Stimulated activated CD4-positive, alpha-beta T cell treated with anti-CD3 and anti-CD28 coated beads, Interleukin-2, amount 100 ng/mL, for 24 hours (primary cell): ENCODE measurements at regions not wholly inside any gene's neighbourhood (a gene's known extent, or its start where the extent isn't known, plus 50 kb on each side); places are given as distances from the start of the nearest gene placed in this dataset.

Experiments used
- DNase-seq, 2 donors: peaks; one replicate each; pipeline ENCODE4 v3.0.0-alpha.2; 2020

GRCh38 chr13:58843071-58843470 lies 1211.5 kb downstream of the PCDH17 start:
- DNase-seq = no peak

DNA sequence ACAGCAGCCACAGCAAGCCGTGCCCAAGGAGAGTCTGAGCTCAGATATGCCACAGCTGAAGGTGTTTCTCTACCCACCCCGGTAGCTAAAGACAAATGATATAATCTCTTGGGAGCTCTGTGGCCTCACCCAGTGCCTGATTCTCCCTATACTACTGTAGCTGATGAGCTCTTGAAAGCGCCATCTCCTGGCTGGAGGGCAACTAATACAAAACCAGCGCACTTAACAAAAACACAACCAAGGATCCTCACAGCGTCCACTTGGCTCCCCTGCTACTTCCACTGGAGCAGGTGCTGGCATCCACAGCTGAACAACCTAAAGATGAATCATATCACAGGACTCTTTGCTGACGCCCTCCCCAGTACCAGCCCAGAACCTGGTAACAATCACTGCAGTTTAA lies 1212.0 kb downstream of the PCDH17 start:
- DNase-seq = no peak

DNA sequence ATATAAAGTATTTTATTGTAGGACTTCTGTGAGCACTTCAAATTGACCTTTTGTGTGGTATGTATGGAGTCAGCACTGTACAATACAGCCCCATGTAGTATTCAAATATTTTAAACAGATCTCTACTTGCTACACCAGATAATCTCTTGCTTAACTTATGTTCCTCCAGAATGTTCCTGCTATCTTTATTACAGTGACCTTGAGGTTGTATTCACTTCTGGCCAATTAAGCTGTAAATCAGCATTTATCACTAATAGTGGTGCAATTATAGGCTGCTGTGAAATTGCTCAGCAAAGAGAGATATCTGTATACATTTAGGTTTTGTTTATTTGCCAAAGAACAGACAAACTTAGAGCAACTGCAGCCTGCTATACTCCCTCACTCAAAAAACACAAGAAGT lies 1218.6 kb downstream of the PCDH17 start:
- DNase-seq = no peak

GRCh38 chr13:58852076-58852475 lies 1220.5 kb downstream of the PCDH17 start:
- DNase-seq = no peak

DNA sequence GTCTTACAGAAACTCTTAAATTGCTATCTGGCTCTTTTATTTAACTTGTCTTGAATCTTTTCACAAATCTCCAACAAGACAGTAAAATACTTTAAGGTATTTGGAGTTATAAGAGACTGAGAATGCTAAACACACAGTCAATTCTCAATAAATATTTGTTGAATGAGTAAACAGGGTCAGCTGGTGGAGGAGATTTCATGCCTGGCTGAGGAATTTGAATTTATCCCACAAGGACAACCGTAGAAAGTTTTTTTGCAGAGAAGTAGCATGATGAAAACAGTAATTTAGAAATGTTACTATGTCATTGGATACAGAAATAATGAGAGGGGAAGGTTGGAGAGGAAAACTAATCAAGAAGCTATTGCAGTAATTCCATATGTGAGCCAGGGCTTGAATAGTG lies 1223.7 kb downstream of the PCDH17 start:
- DNase-seq = no peak

GRCh38 chr13:58858870-58859371 lies 1227.4 kb downstream of the PCDH17 start:
- DNase-seq = no peak

- no peak for DNase-seq
Observed at GRCh38 chr13:58865286-58865685, 1233.7 kb downstream of the PCDH17 start.

- DNase-seq = no peak
Observed at GRCh38 chr13:58869566-58869965, 1238.0 kb downstream of the PCDH17 start.

GRCh38 chr13:58876473-58876872 lies 1244.9 kb downstream of the PCDH17 start:
- DNase-seq = no peak

- DNase-seq = no peak
Observed at GRCh38 chr13:58879114-58879513, 1247.6 kb downstream of the PCDH17 start.

GRCh38 chr13:58882516-58882915 lies 1251.0 kb downstream of the PCDH17 start:
- DNase-seq = no peak

- no peak for DNase-seq
Observed at GRCh38 chr13:58883405-58883804, 1251.9 kb downstream of the PCDH17 start.

GRCh38 chr13:58884353-58885209 lies 1253.0 kb downstream of the PCDH17 start:
- DNase-seq = no peak

- DNase-seq = no peak
Observed at GRCh38 chr13:58889474-58889873, 1257.9 kb downstream of the PCDH17 start.

DNA sequence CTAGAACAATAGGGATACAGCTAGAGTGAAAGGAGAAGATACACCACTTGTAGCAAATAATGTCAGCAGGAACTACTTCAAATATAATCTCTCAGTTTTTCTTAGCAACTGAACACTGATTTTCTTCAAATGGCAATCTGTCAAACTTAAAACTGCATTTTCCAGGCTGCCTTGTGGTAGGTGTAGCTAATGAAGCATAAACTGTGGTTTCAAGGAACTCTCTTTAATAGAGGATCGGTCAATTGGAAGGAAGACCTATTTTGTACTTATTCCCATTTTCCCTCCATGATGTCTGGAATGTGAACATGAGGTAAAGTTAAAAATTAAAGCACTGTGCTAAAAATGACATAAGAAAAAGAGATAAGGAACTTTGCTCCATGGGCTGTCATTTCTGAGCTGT lies 1261.9 kb downstream of the PCDH17 start:
- no peak for DNase-seq

DNA sequence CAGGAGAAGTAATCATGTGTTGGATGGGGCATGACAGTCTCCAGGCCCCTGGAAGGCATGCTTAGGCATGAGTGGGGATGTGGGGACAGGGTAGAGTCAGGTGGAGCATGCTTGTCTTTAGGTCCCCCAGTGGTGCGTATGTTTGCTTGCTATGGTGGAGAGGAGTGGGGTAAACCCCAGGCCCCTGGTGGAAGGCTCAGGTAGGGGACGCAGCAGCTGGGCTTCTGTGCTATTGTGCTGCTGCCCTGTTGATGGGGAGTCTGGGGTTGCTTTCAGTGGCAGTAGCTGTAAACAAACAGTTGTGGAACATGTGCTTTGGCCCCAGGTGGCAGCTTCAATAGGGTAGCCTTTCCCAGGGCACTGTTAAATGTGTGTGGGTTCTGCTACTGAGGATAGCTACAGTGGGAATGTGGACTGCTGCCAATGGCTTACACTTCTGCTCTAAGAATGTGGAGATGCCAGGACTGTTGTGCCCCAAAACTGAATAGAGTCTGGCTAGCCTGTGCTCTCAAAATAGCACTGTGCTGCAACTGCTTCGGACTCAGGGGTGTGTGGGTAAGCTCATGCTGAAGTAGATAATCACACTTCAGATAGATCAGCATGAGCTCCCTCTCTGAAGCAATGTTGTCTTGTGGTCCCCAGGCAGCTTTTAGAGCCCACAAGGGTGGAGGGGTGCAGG lies 1257.3 kb downstream of the DIAPH3 start:
- DNase-seq = no peak

GRCh38 chr13:58907347-58907746 lies 1256.4 kb downstream of the DIAPH3 start:
- no peak for DNase-seq

DNA sequence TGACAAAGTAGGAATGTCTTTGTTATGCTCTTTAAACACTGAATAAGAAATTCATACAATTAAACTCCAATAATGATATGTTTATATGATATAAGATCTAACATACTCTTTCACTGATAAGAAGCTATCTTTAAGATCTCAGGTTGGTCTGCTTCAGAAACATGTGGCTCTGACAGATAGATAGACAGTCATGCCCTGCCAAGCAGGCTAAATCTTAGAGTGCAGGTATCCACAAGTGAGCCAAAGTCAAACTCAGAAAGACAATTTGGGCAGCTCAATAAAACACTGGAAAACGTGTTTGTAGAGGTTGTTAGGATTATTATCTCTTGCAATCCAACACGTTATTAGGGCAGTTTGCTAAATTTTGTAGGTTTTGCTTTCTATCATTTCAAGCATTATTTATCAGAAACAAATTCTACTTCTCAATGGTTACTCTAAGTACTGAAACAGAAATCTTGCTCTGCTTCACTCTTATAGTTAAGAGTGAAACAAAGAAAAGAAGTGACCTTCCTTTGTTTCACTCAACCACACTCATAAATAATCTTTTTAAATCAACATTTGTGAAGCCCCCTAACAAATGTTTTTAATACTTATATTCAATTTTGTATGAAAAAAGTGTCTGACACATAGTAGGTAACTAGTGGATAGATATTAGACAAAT lies 1255.6 kb downstream of the DIAPH3 start:
- DNase-seq = no peak

DNA sequence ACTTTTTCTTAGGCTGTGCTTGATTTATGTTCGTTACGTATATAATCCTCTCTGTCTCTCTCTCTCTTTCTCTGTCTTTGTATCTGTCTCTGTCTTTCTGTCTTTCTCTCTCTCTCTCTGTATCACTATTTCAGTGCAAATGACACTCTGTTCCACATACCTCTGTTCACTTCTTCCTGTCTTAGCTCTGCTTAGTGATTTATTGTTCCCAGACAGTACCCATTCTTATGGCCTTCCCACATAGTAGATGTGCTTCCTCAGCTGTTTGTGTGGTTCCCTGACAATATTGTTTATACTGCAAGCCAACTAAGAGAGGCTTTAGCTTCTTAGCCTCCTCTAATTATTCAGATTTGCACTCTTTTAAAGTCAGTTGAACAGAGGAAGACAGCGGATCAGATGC lies 1244.2 kb downstream of the DIAPH3 start:
- no peak for DNase-seq

- DNase-seq = no peak
Observed at GRCh38 chr13:58921129-58921528, 1242.6 kb downstream of the DIAPH3 start.

GRCh38 chr13:58926858-58927257 lies 1236.9 kb downstream of the DIAPH3 start:
- DNase-seq = no peak

- no peak for DNase-seq
Observed at GRCh38 chr13:58933475-58933874, 1230.3 kb downstream of the DIAPH3 start.

GRCh38 chr13:58935689-58936088 lies 1228.0 kb downstream of the DIAPH3 start:
- DNase-seq = no peak

DNA sequence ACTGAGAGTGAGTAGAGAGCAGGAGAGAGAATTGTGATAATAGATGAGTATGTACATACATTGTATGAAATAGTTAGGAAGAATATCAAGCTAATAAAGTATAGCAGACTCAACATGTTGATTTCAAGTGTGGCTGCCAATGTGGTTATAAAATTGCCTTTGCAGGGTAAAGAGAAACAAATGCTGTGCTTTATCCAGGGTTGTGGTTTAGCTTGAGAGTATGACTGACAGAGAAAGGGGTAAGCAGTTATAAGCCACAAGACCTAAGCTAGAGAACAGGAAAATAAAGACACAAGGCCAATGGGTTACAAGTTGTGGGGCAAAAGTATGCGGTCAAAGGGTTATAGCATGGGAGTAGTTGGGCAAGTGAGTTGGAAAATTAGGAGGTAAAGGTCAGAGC lies 1217.5 kb downstream of the DIAPH3 start:
- no peak for DNase-seq
